Breast epithelium (tissue), 3 donors: ENCODE measurements at regions not wholly inside any gene's neighbourhood (a gene's known extent, or its start where the extent isn't known, plus 50 kb on each side); places are given as distances from the start of the nearest gene placed in this dataset.

Experiments
- CTCF ChIP-seq, 3 donors: fragments of 450-650 bp; IDR thresholded peaks; one replicate each; pipeline ENCODE4 v1.5.1; 2016 to 2017; ENCODE audit warnings: antibody characterized with exemption in 3 of 3, mild to moderate bottlenecking in 3 of 3, moderate library complexity in 3 of 3
- POLR2A ChIP-seq: fragments of 450-650 bp; IDR thresholded peaks from one replicate; pipeline ENCODE4 v1.6.1; 2016; ENCODE audit warnings: antibody characterized with exemption, mild to moderate bottlenecking, moderate library complexity
- POLR2AphosphoS5 ChIP-seq, 3 donors: sonication (generic); formaldehyde crosslinking; IDR thresholded peaks; one replicate each; pipeline ENCODE4 v1.6.1; 2017; ENCODE audit warnings: antibody characterized with exemption in 3 of 3

GRCh38 chr12:127178463-127178862, 1088.5 kb upstream of the TMEM132C start:
- TF ChIP-seq CTCF (IDR thresholded peaks at IDR 0.05) (no peak), POLR2AphosphoS5 (IDR thresholded peaks at IDR 0.05) (no peak), POLR2A (no peak)
